Activated naive CD4-positive, alpha-beta T cell (primary cell): ENCODE measurements at regions not wholly inside any gene's neighbourhood (a gene's known extent, or its start where the extent isn't known, plus 50 kb on each side); places are given as distances from the start of the nearest gene placed in this dataset.

ENCODE experiments used
- DNase-seq, 4 experiments: peaks; one replicate each; lab custom pipeline; 2025; lab: John Stamatoyannopoulos, UW

GRCh38 chr9:121601194-121601593, 50.2 kb upstream of the DAB2IP start:
- no peak for DNase-seq
